Neutrophil (primary cell): ENCODE measurements at regions not wholly inside any gene's neighbourhood (a gene's known extent, or its start where the extent isn't known, plus 50 kb on each side); places are given as distances from the start of the nearest gene placed in this dataset.

Experiments
- H3K27ac ChIP-seq: fragments of 200-600 bp; sonication (generic); 2 replicates; pipeline ENCODE4 v1.5.1; 2016; ENCODE audit warnings: mild to moderate bottlenecking, moderate library complexity
- H3K27me3 ChIP-seq: fragments of 200-600 bp; sonication (generic); 2 replicates; pipeline ENCODE4 v1.6.0; 2016; ENCODE audit warnings: mild to moderate bottlenecking
- H3K36me3 ChIP-seq: fragments of 200-600 bp; sonication (generic); 2 replicates; pipeline ENCODE4 v1.5.1; 2017
- H3K4me1 ChIP-seq, 2 experiments: fragments of 200-600 bp in 1 of 2; sonication (generic) in 1 of 2; 1 replicate in 1 of 2; 2 replicates in 1 of 2; pipeline versions ENCODE4 v1.5.1 to v1.6.1; 2013 to 2016; ENCODE audit warnings: low read depth in 1 of 2, low read length in 1 of 2, mild to moderate bottlenecking in 1 of 2, moderate library complexity in 1 of 2; ENCODE audit not compliant: control insufficient read depth in 1 of 2, insufficient read depth in 1 of 2
- H3K4me3 ChIP-seq, 2 experiments: fragments of 200-600 bp in 1 of 2; sonication (generic) in 1 of 2; 1 replicate in 1 of 2; 2 replicates in 1 of 2; pipeline ENCODE4 v1.5.1; 2013 to 2016; ENCODE audit warnings: low read depth in 1 of 2, low read length in 1 of 2, mild to moderate bottlenecking in 1 of 2, moderate library complexity in 1 of 2
- H3K9me3 ChIP-seq: fragments of 200-600 bp; sonication (generic); 2 replicates; pipeline ENCODE4 v1.5.1; 2016
- TF ChIP-seq, protein P1 (sequence below): fragments of 200-600 bp; sonication (generic); IDR thresholded peaks from 2 replicates; pipeline ENCODE4 v1.5.1; 2016; ENCODE audit warnings: antibody characterized with exemption

DNA sequence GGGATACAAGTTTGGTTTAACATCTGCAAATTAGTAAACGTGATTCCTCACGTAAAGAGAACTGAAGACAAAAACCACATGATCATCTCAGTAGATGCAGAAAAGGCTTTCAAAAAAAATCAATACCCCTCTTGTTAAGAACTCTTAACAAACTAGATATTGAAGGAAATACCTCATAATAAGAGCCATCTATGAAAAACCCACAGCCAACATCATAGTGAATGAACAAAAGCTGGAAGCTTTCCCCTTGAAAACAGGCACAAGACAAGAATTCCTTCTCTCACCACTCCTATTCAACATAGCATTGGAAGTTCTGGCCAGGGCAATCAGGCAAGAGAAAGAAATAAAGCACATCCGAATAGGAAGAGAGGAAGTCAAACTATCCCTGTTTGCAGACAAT is 160.5 kb downstream of the CSNK2A3 start:
- Histone ChIP-seq H3K27ac (no peak overlapping the region), H3K36me3 (no peaks in the 10 kb centered on the region), H3K9me3 (no peaks in the 10 kb centered on the region), H3K27me3 (no peaks in the 10 kb centered on the region), H3K4me1 (no peaks in the 10 kb centered on the region), H3K4me3 (no peak overlapping the region)
- TF ChIP-seq, protein P1, sequence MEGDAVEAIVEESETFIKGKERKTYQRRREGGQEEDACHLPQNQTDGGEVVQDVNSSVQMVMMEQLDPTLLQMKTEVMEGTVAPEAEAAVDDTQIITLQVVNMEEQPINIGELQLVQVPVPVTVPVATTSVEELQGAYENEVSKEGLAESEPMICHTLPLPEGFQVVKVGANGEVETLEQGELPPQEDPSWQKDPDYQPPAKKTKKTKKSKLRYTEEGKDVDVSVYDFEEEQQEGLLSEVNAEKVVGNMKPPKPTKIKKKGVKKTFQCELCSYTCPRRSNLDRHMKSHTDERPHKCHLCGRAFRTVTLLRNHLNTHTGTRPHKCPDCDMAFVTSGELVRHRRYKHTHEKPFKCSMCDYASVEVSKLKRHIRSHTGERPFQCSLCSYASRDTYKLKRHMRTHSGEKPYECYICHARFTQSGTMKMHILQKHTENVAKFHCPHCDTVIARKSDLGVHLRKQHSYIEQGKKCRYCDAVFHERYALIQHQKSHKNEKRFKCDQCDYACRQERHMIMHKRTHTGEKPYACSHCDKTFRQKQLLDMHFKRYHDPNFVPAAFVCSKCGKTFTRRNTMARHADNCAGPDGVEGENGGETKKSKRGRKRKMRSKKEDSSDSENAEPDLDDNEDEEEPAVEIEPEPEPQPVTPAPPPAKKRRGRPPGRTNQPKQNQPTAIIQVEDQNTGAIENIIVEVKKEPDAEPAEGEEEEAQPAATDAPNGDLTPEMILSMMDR = no peak

GRCh38 chr11:11189506-11189905 is 163.5 kb downstream of the CSNK2A3 start:
- H3K4me3 ChIP-seq = no peak overlapping the region
- no peaks in the 10 kb centered on the region for H3K4me1 ChIP-seq
- TF ChIP-seq, protein P1 = no peak
- H3K27ac ChIP-seq = no peak overlapping the region
- H3K9me3 ChIP-seq = no peaks in the 10 kb centered on the region
- no peaks in the 10 kb centered on the region for H3K36me3 ChIP-seq
- H3K27me3 ChIP-seq = no peaks in the 10 kb centered on the region

DNA sequence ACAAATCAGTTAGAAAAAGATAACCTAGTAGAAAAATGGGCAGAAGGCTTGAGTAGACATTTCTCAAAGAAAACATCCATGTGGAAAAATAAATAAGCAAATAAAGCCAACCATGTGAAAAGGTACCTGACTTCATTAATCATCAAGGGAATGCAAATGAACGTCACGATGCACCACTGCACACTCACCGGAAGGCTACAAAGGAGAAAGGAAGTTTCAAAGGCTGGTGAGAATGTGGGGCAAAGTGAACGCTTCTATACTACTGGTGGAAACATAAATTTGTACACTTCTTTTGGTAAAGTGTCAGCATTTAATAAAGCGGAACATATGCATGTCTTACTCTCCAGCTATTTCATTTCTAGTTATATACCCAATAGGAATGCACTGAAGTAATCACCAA is 166.8 kb downstream of the CSNK2A3 start:
- TF ChIP-seq, protein P1 = no peak
- Histone ChIP-seq H3K27me3 (no peaks in the 10 kb centered on the region), H3K4me1 (no peaks in the 10 kb centered on the region), H3K27ac (no peak overlapping the region), H3K9me3 (no peaks in the 10 kb centered on the region), H3K36me3 (no peaks in the 10 kb centered on the region), H3K4me3 (no peak overlapping the region)

DNA sequence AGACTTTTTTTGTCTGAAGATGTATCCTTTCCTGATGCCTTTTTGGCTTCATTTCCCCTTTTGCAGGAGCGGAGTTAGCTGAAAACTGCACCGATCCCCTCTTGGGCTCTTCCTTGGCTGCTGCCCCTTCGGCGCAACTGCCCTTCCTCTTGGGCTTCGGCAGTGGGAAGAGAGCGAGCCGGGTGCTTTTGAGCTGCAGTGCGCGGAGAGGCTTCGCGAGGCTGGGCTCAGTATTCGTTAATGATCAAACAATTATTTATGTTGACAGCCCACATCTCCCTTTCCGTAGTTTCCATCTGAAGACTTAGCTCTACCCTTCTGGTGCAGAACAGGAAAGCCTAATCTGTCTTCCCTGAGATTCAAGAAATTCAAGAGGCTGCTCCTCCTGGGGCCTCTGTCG is 170.8 kb downstream of the CSNK2A3 start:
- Histone ChIP-seq H3K4me1 (no peaks in the 10 kb centered on the region), H3K4me3 (no peak overlapping the region), H3K36me3 (no peaks in the 10 kb centered on the region), H3K27me3 (no peaks in the 10 kb centered on the region), H3K27ac (no peak overlapping the region), H3K9me3 (no peaks in the 10 kb centered on the region)
- TF ChIP-seq, protein P1 = no peak

GRCh38 chr11:11178671-11179638 is 174.1 kb downstream of the CSNK2A3 start:
- no peaks in the 10 kb centered on the region for H3K4me1 ChIP-seq
- no peaks in the 10 kb centered on the region for H3K9me3 ChIP-seq
- no peak overlapping the region for H3K4me3 ChIP-seq
- H3K27ac ChIP-seq = no peak overlapping the region
- TF ChIP-seq, protein P1 = no peak
- no peaks in the 10 kb centered on the region for H3K36me3 ChIP-seq
- no peaks in the 10 kb centered on the region for H3K27me3 ChIP-seq
